Spleen (tissue), 11 donors: ENCODE measurements at regions not wholly inside any gene's neighbourhood (a gene's known extent, or its start where the extent isn't known, plus 50 kb on each side); places are given as distances from the start of the nearest gene placed in this dataset.

Experiments
- DNase-seq: peaks from one replicate; pipeline ENCODE4 v3.0.0-alpha.2; 2020
- H3K27ac ChIP-seq, 8 donors: fragments of 200-600 bp; sonication (generic) in 7 of 8; 1 replicate in 4 of 8; 2 replicates in 4 of 8; pipeline versions ENCODE4 v1.5.0 to v1.8.0; 2016 to 2021; ENCODE audit warnings: inconsistent platforms in 4 of 8, mild to moderate bottlenecking in 4 of 8, moderate library complexity in 1 of 8
- H3K27me3 ChIP-seq, 7 donors: fragments of 200-600 bp; sonication (generic) in 6 of 7; replicated peaks in 1 of 7; 1 replicate in 4 of 7; 2 replicates in 3 of 7; pipeline versions ENCODE4 v1.5.0 to v1.8.0; 2016 to 2021; ENCODE audit warnings: inconsistent platforms in 3 of 7, mild to moderate bottlenecking in 1 of 7
- H3K36me3 ChIP-seq, 6 donors: fragments of 200-600 bp; sonication (generic) in 5 of 6; 1 replicate in 4 of 6; 2 replicates in 2 of 6; pipeline versions ENCODE4 v1.5.0 to v1.8.0; 2016 to 2021; ENCODE audit warnings: inconsistent platforms in 2 of 6
- H3K4me1 ChIP-seq, 6 donors: fragments of 200-600 bp; sonication (generic) in 5 of 6; 1 replicate in 3 of 6; 2 replicates in 3 of 6; pipeline versions ENCODE4 v1.5.0 to v1.8.0; 2016 to 2021; ENCODE audit warnings: inconsistent platforms in 3 of 6
- H3K4me3 ChIP-seq, 8 donors: fragments of 200-600 bp; sonication (generic) in 7 of 8; 1 replicate in 4 of 8; 2 replicates in 4 of 8; pipeline versions ENCODE4 v1.5.0 to v1.8.0; 2016 to 2021; ENCODE audit warnings: inconsistent platforms in 4 of 8, mild to moderate bottlenecking in 4 of 8, moderate library complexity in 2 of 8
- H3K9me3 ChIP-seq, 8 donors: fragments of 200-600 bp; sonication (generic) in 7 of 8; 1 replicate in 4 of 8; 2 replicates in 4 of 8; pipeline versions ENCODE4 v1.5.0 to v1.8.0; 2016 to 2021; ENCODE audit warnings: inconsistent platforms in 4 of 8
- CTCF ChIP-seq, 11 experiments: fragments of 200-600 bp in 7 of 11; fragments of 450-650 bp in 4 of 11; sonication (generic) in 4 of 11; IDR thresholded peaks in 8 of 11; conservative IDR thresholded peaks in 3 of 11; 1 replicate in 7 of 11; 2 replicates in 4 of 11; pipeline versions ENCODE4 v1.4.0 to v1.8.0; 2016 to 2021; ENCODE audit warnings: antibody characterized with exemption in 11 of 11, inconsistent platforms in 4 of 11, mild to moderate bottlenecking in 1 of 11
- POLR2A ChIP-seq, 3 donors: fragments of 450-650 bp; IDR thresholded peaks; one replicate each; pipeline ENCODE4 v1.5.1; 2017; ENCODE audit warnings: antibody characterized with exemption in 3 of 3, mild to moderate bottlenecking in 1 of 3
- POLR2AphosphoS5 ChIP-seq, 3 donors: sonication (generic); formaldehyde crosslinking; IDR thresholded peaks; one replicate each; pipeline ENCODE4 v1.5.1; 2017; ENCODE audit warnings: antibody characterized with exemption in 3 of 3
- WGBS, 5 donors: extraction: QIAGEN DNeasy Blood & Tissue Kit in 3 of 5; methylation state at CpG; one replicate each; pipeline versions ENCODE4 v1.1.5 to v1.1.7; 2013 to 2018; 5-methylcytosine and 5-hydroxymethylcytosine counted together
- intact Hi-C: fragments of 100-400 bp; cut with DNase I; formaldehyde crosslinking; loops from one replicate; pipeline ENCODE4 v1.15.0; 2023; ENCODE audit warnings: low total_unique reads
- donor health status: healthy with polysubstance abuse.
- donor health status: DM: no; HTN: no; CAD: no; lungs with moderate emphysema.
- donor health status: DM: no; HTN: no; CAD: no.
- donor health status: Bipolar disorder and iron deficiency.
- donor health status: healthy.
- donor health status: DM: no; HTN: no; CAD: no.
- donor health status: DM: yes; HTN: yes; CAD: no.

GRCh38 chr1:14294860-14295536, 303.5 kb upstream of the KAZN start:
- 65 to 81% (median 67%) methylated on average over 3 of the region's 3 CpGs for WGBS, 5 donors
- no peaks in the 10 kb centered on the region for H3K9me3 ChIP-seq
- DNase-seq = no peak
- peaks cover 0 to 53% (median 0%) of the 10 kb centered on the region in 7 donors for H3K27me3 ChIP-seq
- H3K4me1 ChIP-seq = no peaks in the 10 kb centered on the region
- H3K27ac ChIP-seq = no peak overlapping the region
- no peaks in the 10 kb centered on the region for H3K36me3 ChIP-seq
- TF ChIP-seq POLR2AphosphoS5 (IDR thresholded peaks at IDR 0.05) (no peak), POLR2A (IDR thresholded peaks at IDR 0.05) (no peak), CTCF (IDR thresholded peaks at IDR 0.05 in 8 of 11, conservative IDR thresholded peaks at IDR 0.05 in 3 of 11) (no peak)
- H3K4me3 ChIP-seq = no peak overlapping the region
- intact Hi-C loops = no loop called here

- intact Hi-C loops = no loop called here
- H3K4me1 ChIP-seq = no peaks in the 10 kb centered on the region
- no peaks in the 10 kb centered on the region for H3K9me3 ChIP-seq
- WGBS, 5 donors = 71 to 89% (median 89%) methylated on average over 3 of the region's 3 CpGs
- TF ChIP-seq POLR2AphosphoS5 (IDR thresholded peaks at IDR 0.05) = no peak
- DNase-seq = no peak
- H3K4me3 ChIP-seq = no peak overlapping the region
- H3K27me3 ChIP-seq = peaks cover 0 to 57% (median 0%) of the 10 kb centered on the region in 7 donors
- H3K36me3 ChIP-seq = no peaks in the 10 kb centered on the region
- H3K27ac ChIP-seq = no peak overlapping the region
These were observed 301.7 kb upstream of the KAZN start for GRCh38 chr1:14296795-14297194.

- peaks cover 0 to 55% (median 0%) of the 10 kb centered on the region in 7 donors for H3K27me3 ChIP-seq
- WGBS, 5 donors = 65 to 80% (median 72%) methylated on average over 3 of the region's 3 CpGs
These were observed 301.1 kb upstream of the KAZN start for GRCh38 chr1:14297356-14297755.

GRCh38 chr1:14298806-14299205, 299.7 kb upstream of the KAZN start:
- WGBS, 5 donors = 67 to 80% (median 73%) methylated on average over 5 of the region's 5 CpGs
- intact Hi-C loops = no loop called here
- Histone ChIP-seq H3K27ac (no peak overlapping the region), H3K27me3 (peaks cover 0 to 44% (median 0%) of the 10 kb centered on the region in 7 donors), H3K36me3 (no peaks in the 10 kb centered on the region), H3K4me3 (no peak overlapping the region), H3K9me3 (no peaks in the 10 kb centered on the region), H3K4me1 (no peaks in the 10 kb centered on the region)
- TF ChIP-seq POLR2AphosphoS5 (IDR thresholded peaks at IDR 0.05) (no peak), CTCF (IDR thresholded peaks at IDR 0.05 in 8 of 11, conservative IDR thresholded peaks at IDR 0.05 in 3 of 11) (no peak), POLR2A (IDR thresholded peaks at IDR 0.05) (no peak)
- no peak for DNase-seq

More at GRCh38 chr1:14297356-14297755, 301.1 kb upstream of the KAZN start:
- DNase-seq = no peak
- H3K4me1 ChIP-seq = no peaks in the 10 kb centered on the region
- H3K4me3 ChIP-seq = no peak overlapping the region
- TF ChIP-seq CTCF (IDR thresholded peaks at IDR 0.05 in 8 of 11, conservative IDR thresholded peaks at IDR 0.05 in 3 of 11) (no peak), POLR2A (IDR thresholded peaks at IDR 0.05) (no peak)
- no peaks in the 10 kb centered on the region for H3K36me3 ChIP-seq
- intact Hi-C loops = no loop called here
- H3K9me3 ChIP-seq = no peaks in the 10 kb centered on the region
- H3K27ac ChIP-seq = no peak overlapping the region
